WERI-Rb-1 (cell line): ENCODE measurements at regions not wholly inside any gene's neighbourhood (a gene's known extent, or its start where the extent isn't known, plus 50 kb on each side); places are given as distances from the start of the nearest gene placed in this dataset.

Source experiments
- DNase-seq: peaks from one replicate; pipeline ENCODE4 v3.0.0-alpha.2; 2020
- H3K27ac ChIP-seq: fragments of 250-450 bp; sonication (Bioruptor Pico); 2 replicates; pipeline ENCODE4 v1.5.1; 2020; ENCODE audit warnings: mild to moderate bottlenecking, moderate library complexity
- H3K27me3 ChIP-seq: fragments of 250-450 bp; sonication (Bioruptor Pico); 2 replicates; pipeline ENCODE4 v1.5.1; 2021; ENCODE audit warnings: mild to moderate bottlenecking, low read depth, moderate library complexity; ENCODE audit not compliant: insufficient read depth, severe bottlenecking
- H3K36me3 ChIP-seq: fragments of 250-450 bp; sonication (Bioruptor Pico); 2 replicates; pipeline ENCODE4 v1.5.1; 2020; ENCODE audit warnings: mild to moderate bottlenecking, moderate library complexity
- H3K4me3 ChIP-seq: 2 replicates; pipeline ENCODE4 v1.5.1; 2011; ENCODE audit warnings: low read depth, mild to moderate bottlenecking, control low read depth, low read length
- H3K9me3 ChIP-seq: fragments of 250-450 bp; sonication (Bioruptor Pico); 2 replicates; pipeline ENCODE4 v1.5.1; 2021; ENCODE audit warnings: mild to moderate bottlenecking, moderate library complexity; ENCODE audit not compliant: severe bottlenecking
- CTCF ChIP-seq: IDR thresholded peaks from 2 replicates; pipeline ENCODE4 v1.5.1; 2011; ENCODE audit warnings: low read depth, mild to moderate bottlenecking, control low read depth, inconsistent platforms, low read length

GRCh38 chr10:58054881-58055280 is 212.8 kb downstream of the IPMK start:
- TF ChIP-seq CTCF = no peak
- DNase-seq = no peak
- Histone ChIP-seq H3K36me3 (no peaks in the 10 kb centered on the region), H3K4me3 (no peak overlapping the region), H3K27ac (no peak overlapping the region), H3K27me3 (no peaks in the 10 kb centered on the region), H3K9me3 (no peaks in the 10 kb centered on the region)

GRCh38 chr10:58052772-58053171 is 214.9 kb downstream of the IPMK start:
- Histone ChIP-seq H3K36me3 (no peaks in the 10 kb centered on the region), H3K27me3 (no peaks in the 10 kb centered on the region), H3K4me3 (no peak overlapping the region), H3K9me3 (no peaks in the 10 kb centered on the region), H3K27ac (no peak overlapping the region)
- no peak for TF ChIP-seq CTCF
- no peak for DNase-seq

- no peak overlapping the region for H3K27ac ChIP-seq
- no peak for DNase-seq
These were observed 217.1 kb downstream of the IPMK start for GRCh38 chr10:58050575-58050974.

GRCh38 chr10:58048936-58049335 is 218.8 kb downstream of the IPMK start:
- Histone ChIP-seq H3K4me3 (no peak overlapping the region), H3K9me3 (no peaks in the 10 kb centered on the region), H3K27me3 (no peaks in the 10 kb centered on the region), H3K36me3 (no peaks in the 10 kb centered on the region), H3K27ac (no peak overlapping the region)
- no peak for TF ChIP-seq CTCF
- DNase-seq = no peak

More at GRCh38 chr10:58050575-58050974, 217.1 kb downstream of the IPMK start:
- no peaks in the 10 kb centered on the region for H3K36me3 ChIP-seq
- H3K27me3 ChIP-seq = no peaks in the 10 kb centered on the region
- no peaks in the 10 kb centered on the region for H3K9me3 ChIP-seq
- H3K4me3 ChIP-seq = no peak overlapping the region
- no peak for TF ChIP-seq CTCF

GRCh38 chr10:58044072-58044471 is 223.6 kb downstream of the IPMK start:
- Histone ChIP-seq H3K36me3 (no peaks in the 10 kb centered on the region), H3K4me3 (no peak overlapping the region), H3K27me3 (no peaks in the 10 kb centered on the region), H3K27ac (no peak overlapping the region), H3K9me3 (peaks cover 2% of the 10 kb centered on the region)
- no peak for TF ChIP-seq CTCF
- DNase-seq = no peak

- Histone ChIP-seq H3K4me3 (no peak overlapping the region), H3K27me3 (no peaks in the 10 kb centered on the region), H3K9me3 (peaks cover 2% of the 10 kb centered on the region), H3K36me3 (no peaks in the 10 kb centered on the region), H3K27ac (no peak overlapping the region)
- no peak for TF ChIP-seq CTCF
- DNase-seq = no peak
These were observed 225.8 kb downstream of the IPMK start for GRCh38 chr10:58041901-58042300.
